SW480 (cell line): ENCODE measurements at regions not wholly inside any gene's neighbourhood (a gene's known extent, or its start where the extent isn't known, plus 50 kb on each side); places are given as distances from the start of the nearest gene placed in this dataset.

Source experiments
- DNase-seq: peaks from one replicate; pipeline ENCODE4 v3.0.0-alpha.2; 2016; ENCODE audit warnings: low spot score

DNA sequence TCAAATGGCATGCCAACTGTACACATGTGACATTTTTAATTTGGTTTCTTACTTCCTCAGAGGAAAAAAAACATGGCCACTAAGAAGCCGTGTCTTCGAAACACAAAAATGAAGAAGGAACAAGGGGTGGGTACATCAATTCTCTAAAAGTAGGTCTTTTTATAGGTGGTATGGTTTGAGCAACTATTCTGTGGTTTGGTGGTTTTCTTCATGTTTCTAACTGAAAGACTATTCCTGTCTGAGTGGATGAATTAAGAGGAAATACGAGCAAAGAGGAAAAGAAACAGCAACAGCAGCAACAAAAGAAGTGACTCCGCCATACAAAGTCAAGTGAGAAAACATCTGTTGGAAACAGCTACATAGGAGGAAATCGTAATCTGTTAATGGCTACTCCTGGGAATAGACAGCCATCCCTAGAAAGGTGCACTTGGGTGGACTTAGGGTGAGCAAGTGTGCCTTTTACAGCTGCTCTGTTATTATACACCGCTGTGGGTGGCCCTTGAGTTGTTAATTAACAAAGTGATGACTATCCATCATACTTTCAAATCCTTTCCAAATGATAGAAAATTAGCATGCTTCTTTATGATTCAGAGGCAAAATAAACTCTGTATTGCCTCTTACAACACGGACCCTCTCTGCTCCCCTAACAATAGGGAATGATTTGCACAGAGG is 575.8 kb downstream of the TLE1 start:
- no peak for DNase-seq

DNA sequence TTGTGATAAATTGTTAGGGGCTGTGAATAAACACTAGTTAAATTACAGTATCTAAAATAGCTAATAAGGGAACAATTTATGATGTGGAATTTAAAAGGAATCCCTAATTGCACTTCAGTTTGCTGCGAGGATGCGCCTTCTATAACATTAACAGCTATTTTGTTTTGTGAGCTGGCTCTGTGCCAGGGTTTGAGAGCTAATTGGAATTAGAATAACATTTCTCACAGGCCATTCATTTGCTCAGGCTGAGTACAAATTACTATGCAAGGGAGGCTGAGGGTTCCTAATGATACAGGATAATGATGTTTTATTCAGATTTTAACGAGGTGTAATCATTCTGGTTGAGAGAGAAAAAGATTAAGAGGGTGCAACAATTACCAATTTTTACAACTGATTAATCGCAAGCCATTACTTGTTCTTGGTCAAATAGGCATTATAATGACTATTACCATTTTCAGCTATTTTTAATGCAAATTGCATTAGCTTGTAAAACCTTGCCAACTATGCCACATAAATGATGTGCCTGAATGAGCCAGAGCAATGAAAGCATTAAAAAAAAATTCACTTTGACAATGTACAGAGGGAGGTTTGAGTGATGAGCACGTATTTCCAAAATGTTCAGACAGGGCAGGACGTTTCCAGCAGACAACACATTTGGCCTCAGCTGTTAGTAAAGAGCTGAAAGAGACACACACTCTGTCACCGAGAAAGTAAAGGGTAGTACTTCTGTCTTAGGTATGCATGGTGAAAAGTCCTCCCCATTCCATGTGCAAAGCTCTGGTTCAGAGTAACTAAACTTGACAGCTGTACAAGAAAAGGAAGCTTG is 576.5 kb downstream of the TLE1 start:
- no peak for DNase-seq

DNA sequence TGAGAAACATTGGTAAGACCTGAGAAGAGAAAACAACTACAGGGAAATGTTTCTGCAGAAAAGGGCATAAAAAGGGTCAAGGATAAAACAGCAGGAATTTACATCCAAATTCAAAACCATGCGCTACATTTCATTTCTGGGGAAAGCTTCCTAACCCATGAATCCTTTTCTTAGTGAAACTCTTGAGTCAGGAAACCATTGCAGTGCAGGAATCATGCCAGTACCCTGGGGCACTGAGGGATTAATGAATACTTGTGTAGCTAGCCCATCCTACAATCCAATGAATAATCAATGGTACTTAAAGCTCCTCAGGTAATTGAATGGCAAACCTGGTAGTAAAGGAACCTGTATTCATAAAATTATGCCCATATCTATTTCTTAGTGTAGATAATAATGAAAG is 580.5 kb downstream of the TLE1 start:
- DNase-seq = no peak

DNA sequence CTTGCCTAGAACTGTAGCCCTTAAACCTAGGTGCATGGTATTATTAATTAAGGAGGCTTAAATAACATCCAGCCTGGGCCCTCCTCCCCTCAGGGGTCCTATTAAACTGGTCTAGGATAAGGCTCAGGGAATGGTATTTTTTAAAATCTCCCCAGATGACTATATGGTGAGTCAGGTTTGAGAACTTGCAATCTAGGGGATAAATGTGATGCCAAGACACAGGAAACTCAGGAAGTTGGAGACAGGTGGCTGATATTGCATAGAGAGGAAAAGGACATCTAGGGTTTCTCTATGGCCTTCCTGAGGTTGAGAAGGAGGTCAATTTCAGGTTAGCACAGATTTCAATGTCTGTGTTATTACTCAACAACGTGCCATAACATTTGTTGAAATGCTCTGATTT is 581.0 kb downstream of the TLE1 start:
- no peak for DNase-seq

DNA sequence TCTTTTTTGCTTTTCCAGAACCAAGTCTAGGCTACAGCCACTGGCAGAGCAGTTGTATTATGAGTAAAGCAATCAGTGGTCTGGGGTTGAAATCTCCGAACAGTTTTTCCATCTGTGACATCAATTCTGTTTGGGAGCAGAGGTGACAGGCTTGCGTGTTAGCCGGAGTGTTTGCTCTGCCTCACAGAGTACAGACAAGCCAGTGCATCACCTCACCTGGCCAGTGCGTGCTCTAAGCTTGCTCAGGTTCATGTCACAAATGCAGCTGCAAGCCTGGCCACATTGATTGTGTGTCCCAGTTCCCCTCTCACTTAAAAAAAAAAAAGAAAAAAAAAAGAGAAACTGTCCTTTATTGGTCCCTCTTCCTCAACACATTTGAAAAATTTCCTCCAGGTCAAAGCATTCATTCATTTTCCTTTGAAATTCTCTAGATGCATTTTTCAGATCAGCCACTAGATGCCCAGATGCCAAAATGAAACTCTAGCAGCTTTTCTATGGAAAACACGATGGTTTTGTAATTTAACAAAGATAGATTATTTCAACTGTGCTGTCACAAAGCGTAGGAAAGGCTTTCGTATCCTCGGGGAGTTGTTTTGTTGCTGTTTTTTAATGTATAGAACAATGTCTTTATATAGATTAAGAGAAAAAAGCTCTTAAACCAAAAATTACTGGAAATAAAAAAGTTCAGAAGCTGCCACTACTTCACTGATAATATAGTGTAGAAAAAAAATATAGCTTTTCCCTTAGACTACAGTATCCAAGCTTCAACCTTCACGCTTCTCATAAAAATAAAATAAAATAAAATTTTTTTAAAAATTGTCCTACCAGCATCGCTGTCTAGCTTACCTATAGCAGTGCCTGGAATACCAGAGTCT is 585.5 kb downstream of the TLE1 start:
- no peak for DNase-seq

DNA sequence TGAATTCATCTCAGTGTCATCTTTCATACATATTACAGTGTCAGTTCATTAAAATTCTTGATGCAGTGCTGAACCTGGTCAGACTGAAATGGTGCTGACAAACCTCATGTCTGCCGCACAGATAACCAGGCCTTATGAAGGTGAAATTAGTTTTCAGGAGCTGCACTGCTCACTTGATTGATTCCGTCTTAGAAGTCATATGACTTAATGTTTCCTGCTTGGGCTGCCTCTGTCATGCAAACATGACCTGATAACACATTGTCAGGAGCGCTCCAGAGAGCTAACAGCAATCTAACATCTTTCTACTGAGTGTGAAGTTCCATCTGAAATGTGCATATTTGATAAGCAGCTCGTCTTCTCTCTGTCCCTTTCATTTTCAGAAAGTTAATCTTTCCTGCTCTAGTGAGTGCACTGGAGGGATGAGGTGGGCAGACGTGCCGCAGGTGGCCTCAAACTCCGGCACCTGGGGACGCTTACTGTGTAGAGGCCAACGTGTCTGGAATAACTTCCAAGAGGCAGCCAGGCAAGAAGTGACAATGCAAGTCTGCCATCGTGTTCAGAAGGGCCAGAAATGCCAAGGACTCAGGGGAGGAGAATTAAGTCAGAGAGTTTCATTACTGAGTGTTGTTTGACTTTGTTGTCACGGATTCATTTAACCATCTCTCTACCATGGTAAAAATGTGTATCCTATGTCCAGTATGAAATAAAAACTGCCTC is 592.1 kb downstream of the TLE1 start:
- DNase-seq = no peak

DNA sequence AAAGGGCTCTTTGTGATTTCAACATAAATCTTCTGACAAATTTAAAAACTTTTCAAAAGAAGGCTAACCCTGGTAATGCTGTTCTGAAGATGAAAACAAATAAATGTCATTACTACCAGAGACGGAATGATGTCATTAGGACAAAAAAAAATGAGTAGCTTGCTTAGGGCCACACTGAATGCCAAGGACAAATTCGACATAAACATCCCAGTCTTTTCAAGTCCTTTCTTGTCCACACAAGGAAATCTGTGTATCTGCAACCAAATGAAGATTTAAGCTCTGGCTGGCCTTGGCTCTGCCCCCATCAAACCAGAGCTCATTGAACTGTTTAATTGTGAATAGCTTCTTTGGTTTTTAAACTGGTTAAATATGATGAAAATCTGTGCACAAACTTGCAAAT is 592.7 kb downstream of the TLE1 start:
- no peak for DNase-seq

DNA sequence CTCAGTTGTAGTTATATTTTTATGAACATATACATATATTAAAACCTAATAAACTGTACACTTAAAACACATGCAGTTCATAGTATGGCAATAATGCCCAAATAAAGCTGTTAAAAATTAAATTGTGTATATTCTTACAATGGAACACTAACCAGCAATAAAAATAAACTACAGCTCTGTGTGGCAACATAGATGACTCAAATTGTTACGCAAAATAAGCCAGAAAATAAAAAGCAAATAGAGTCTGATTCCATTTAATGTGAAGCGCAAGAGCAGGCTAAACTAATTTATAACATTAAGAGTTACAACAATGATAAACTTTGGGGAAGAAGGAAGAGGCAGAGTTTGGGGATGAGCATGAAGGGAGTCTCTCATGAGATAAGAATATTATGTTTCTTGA is 597.3 kb downstream of the TLE1 start:
- no peak for DNase-seq

DNA sequence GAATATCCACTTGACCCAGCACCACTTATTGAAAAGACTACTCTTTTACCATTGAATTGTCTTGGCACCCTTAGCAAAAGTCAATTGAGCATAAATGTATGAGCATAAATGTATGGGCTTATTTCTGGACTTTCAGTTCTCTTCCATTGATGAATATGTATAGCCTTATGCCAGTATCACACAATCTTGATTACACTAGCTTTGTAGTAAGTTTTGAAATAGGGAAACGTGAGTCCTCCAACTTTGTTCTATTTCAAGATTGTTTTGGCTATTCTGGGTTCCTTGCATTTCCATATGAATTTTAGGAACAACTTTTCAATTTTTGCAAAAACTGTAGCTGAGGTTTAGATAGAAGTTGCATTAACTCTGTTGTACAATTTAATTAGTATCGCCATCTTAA is 601.0 kb downstream of the TLE1 start:
- DNase-seq = no peak

DNA sequence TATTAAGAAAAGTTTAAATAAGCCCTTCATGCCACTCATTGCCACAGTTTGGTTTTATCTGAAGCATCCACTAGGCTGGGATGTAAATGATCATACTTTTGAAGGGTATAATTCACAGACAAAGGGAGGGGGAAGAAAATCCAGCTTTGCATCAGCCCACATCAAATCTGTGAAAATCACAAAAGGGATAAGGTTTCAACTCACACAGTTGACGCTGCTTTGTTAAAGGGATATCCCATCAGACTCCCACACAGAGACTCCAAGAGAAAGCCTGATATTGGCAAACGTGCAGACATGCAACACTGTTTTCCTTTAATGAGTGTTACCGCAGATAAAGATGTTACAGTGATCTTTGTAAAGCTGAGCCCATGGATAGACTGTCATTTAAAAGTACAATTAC is 602.9 kb downstream of the TLE1 start:
- no peak for DNase-seq

DNA sequence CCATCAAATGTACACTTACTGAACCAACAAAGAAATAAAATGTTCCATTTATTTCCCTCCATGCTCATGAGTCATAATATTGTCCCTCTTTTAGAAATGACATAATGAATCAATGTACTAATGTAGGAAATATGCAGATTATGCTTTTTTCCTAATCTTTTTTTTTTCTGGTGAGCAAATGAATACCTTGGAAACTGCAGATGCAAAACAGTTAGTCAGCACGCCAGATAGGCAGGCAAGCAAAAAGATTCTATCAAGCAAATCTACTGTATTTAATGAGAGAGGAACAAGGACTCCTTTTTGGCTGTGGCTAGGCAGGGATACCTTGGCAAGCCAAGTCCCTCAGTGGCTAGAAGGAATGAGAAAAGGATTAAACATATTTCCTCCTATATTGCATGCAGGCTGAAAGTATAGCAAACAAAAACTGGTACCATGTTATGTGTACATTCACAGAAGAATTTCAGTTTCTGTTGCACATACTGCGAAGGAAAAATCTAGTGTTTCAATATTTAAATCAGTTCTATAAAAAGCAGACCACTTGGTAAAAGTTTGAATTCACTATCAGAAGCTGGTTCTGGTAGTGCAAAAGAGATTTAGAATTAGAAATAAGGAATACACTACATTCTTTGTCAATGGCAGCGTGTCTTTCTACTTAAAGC is 605.4 kb downstream of the TLE1 start:
- no peak for DNase-seq

DNA sequence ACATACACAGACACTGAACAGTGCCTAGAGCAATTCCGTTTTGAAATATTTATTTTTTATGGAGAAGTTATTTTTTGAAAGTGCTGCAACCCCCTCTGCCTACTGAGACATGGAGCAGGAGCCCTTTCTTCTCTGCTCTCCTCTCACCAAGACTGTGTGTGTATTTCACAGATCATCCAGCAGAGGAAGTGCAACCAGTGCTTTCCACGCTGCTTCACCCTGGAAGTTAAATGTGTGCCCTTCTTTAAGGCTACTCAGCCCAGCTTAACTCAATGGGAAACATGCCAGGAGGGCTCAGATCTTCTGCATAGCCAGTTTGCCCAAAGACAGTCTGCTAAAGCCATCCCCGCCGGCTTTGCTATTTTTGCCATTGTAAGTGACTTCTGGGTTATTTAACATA is 606.3 kb downstream of the TLE1 start:
- DNase-seq = no peak

DNA sequence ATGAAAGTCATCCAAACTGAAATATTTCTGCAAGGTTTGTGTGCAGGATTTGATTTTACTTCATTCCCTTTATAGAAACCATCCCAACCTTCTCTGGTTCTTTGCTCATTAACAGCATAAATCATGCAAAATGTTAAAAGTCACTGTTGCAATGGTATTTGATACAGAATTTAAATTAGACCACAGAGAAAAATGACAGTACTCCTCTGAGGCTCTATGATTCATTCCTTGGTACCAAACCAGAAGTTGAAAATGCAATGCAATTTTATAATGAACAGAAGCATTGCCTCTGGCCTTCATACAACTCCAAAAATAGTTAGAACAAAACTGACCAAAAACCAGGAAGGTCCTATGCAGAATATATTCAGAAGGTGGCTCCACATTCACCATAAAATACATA is 607.1 kb downstream of the TLE1 start:
- no peak for DNase-seq

DNA sequence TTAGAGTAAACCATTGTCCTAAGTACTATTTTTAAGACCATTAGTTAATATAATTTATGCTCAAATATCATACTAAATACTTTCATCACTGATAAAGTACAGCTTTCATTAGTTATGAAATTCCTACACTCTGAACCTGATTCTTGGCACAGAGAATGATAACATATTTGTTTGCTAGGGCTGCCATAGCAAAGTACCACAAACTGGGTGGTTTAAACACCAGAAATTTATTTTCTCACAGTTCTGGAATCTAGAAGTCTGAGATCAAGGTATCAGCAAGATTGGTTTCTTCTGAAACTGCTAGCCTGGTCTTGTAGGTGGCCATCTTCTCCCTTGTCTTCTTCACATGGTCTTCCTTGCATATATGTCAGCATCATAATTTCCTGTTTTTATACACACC is 608.4 kb downstream of the TLE1 start:
- no peak for DNase-seq

DNA sequence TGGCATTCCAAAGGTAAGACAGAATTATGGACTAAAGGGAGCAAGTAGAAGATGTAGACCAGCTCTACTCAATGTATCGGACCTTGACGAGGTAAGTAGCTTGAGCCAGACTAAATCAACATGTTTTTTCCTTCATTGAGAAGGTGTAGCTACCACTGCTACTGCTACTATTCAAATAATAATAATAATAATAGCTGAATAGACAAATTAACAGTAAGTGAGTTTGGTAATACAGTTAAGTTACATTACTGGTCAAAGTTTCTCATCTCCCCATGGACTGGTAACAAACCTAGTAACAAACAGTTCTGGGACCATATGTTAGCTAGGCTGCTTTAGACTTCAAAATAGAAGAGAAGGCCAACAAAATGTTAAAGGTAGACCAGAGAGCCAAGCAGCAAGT is 609.2 kb downstream of the TLE1 start:
- no peak for DNase-seq

DNA sequence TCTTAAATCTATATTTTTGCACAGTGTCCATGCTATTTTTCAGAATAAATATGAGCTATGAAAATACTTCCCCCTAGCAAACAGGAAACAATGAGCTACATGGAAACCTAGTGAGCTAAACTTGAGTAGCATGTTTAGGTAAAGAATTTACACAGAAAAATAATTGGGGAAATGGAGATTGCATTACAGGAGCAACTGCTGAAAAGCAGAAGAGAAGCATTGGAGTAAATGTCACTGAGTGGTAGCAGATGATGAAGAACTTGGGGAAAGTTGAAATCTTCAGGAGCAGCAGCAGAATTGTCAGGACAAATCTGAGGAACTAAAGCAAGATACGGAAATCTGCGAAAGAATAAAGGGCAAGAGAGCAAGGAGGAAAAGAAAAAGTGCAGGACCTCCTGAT is 610.3 kb downstream of the TLE1 start:
- no peak for DNase-seq

DNA sequence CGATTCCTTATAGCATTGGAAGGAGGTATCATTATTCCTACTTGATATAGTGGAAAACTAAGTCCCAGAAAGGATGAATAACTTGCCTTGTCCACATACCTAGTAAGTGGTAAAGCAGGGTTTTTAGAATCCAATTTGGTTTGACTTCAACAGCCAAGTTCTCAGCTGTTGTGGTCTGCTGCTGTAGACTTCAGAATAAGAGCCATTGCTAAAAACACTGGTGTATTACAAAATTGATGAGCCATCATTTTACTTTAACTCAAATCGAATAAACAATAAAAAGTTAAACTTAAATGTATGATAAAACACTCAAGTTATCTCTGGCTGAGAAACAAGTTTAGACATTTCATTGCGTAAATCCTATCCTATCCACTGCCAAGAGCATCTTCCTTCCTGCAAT is 610.8 kb downstream of the TLE1 start:
- no peak for DNase-seq

DNA sequence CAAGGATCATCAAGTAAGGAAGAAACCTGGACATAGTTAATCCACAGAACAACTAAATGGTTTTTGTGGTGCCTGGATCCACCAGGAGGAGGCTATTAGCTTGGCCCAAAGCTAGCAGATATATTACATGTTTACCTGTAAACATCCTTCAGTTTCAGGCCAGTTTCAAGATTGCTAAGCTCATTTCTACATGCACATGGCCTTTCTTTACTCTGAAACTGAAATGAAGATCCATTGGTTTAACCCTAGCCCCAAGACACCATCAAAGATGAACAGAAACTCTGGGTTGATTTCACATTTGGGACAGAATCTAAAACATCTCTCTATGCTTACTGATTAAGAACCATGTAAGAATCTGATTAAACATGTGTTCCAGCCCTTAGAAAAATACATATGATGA is 611.8 kb downstream of the TLE1 start:
- no peak for DNase-seq

DNA sequence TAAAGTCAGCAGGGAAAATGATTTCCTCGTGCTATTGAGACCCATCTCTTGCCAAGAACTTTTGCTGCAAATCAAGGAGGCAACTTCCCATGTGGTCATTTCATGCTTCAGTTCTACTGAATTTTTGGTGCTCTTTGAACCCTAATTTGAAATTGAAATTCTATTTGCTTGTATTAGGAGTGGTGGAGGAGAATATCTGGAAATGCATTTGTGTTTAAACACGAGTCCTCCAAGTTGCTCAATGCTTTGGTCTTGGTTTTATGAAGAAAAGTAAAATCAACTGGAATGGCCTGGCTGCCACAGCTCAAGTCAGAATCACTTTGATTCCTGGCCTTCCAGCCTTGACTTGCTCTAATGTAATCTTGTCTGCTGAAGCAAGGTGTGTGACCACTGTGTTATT is 613.2 kb downstream of the TLE1 start:
- no peak for DNase-seq

DNA sequence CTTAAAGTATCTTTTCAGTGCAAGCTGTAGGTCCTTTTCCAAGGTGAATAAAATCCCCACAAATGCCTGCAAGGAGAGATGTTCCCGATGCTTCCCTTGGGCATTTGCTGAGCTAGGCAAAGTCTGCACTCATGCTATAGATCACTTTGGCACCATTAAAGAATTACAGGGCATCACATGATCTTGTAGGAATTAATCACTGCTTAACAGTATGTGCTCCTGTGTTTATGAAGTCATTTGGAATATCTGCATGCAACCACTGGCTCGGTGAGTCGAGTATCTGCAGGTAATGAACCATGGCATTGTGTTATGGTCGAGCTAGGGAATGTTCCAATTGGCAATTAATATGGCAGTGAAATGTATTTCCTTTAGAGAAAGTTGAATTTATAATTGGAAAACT is 615.1 kb downstream of the TLE1 start:
- DNase-seq = no peak

DNA sequence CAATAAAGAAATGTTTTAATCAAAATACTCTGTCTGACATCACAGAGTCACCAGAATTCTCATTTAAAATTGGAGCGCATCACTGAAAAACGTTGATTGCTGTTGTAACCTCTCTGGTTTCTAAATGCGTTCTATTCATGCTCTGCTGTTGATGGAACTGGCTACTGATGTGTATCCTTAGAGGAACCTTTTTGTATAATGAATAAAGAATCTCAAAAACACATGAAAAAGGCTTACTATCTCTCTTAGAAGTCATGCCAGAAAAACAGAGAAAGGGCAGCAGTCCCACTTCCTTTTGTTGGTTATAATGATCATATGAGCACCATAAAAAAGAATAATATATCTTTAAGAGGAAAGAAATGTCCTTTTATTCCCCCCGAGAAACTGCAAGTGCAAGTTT is 615.5 kb downstream of the TLE1 start:
- no peak for DNase-seq

DNA sequence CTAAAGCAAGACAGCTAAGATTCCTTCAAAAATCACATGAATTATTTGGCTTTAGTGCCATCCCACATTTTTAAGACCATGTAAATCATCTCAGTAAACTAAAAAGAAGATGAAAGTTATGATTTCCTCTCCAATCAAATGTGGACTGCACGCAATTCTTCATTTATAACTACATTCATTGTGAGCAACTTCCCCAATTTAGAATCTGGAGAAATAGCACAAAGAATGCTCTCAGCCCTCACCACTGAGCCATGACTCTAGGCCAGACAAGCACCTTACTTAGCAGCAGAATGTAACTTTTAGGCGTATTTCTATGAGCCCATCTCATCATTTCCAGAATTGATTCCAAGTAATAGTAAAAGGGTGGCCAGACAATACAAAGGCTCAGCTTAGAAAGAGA is 616.6 kb downstream of the TLE1 start:
- no peak for DNase-seq
